AG04450 (cell line): ENCODE measurements at regions not wholly inside any gene's neighbourhood (a gene's known extent, or its start where the extent isn't known, plus 50 kb on each side); places are given as distances from the start of the nearest gene placed in this dataset.

Experiments used
- CTCF ChIA-PET: fragments of 300-600, 350-600 bp; formaldehyde crosslinking; extraction: SDS; loops from one replicate; lab custom pipeline; 2022; ENCODE audit warnings: antibody characterized with exemption, inconsistent platforms; lab: Charles Lee
- POLR2A ChIA-PET: fragments of 350-600 bp; formaldehyde crosslinking; extraction: SDS; loops from one replicate; lab custom pipeline; 2021; ENCODE audit warnings: antibody characterized with exemption, inconsistent platforms; lab: Yijun Ruan, JAX
- DNase-seq: peaks from one replicate; pipeline ENCODE4 v3.0.0-alpha.2; 2011; ENCODE audit warnings: low read depth, low spot score
- H3K27ac ChIP-seq: one replicate; pipeline ENCODE4 v1.5.1; 2012; ENCODE audit warnings: low read depth, low read length, control low read depth
- H3K27me3 ChIP-seq: one replicate; pipeline ENCODE4 v1.6.0; 2012; ENCODE audit warnings: low read length; ENCODE audit not compliant: control insufficient read depth, insufficient read depth
- H3K4me3 ChIP-seq: 2 replicates; pipeline ENCODE4 v1.5.1; 2011; ENCODE audit warnings: mild to moderate bottlenecking, low read depth, low read length, control low read depth
- H3K9me3 ChIP-seq: 2 replicates; pipeline ENCODE4 v1.5.1; 2012; ENCODE audit warnings: low read length; ENCODE audit not compliant: control insufficient read depth, insufficient read depth
- CTCF ChIP-seq: IDR thresholded peaks from 2 replicates; pipeline ENCODE4 v1.5.1; 2011; ENCODE audit warnings: low read depth, low read length, control low read depth, inconsistent platforms

- Histone ChIP-seq H3K27me3 (peaks cover 42% of the 10 kb centered on the region), H3K4me3 (no peak overlapping the region), H3K9me3 (no peaks in the 10 kb centered on the region), H3K27ac (no peak overlapping the region)
- TF ChIP-seq CTCF, result peak; percentile 31
- DNase-seq, result no peak
- ChIA-PET POLR2A (no interaction called here), CTCF (interaction anchor here (0.6 to 2.3 kb wide), 11 partner anchors 14 to 709 kb away, joined by 3 to 20 read pairs (median 5); no protein-coding TSS in a partner anchor)
Measured at GRCh38 chr11:11078344-11079086, 220.7 kb upstream of the ZBED5 start.

- Histone ChIP-seq H3K9me3 (no peaks in the 10 kb centered on the region), H3K27me3 (peaks cover 43% of the 10 kb centered on the region), H3K4me3 (no peak overlapping the region), H3K27ac (no peak overlapping the region)
- ChIA-PET CTCF (interaction anchor here (0.5 to 2.3 kb wide), 13 partner anchors 13 to 709 kb away, joined by 3 to 20 read pairs (median 5); no protein-coding TSS in a partner anchor), POLR2A (no interaction called here)
- TF ChIP-seq CTCF, result no peak
- DNase-seq, result no peak
Measured at GRCh38 chr11:11077898-11078297, 220.0 kb upstream of the ZBED5 start.

GRCh38 chr11:11076879-11077278, 219.0 kb upstream of the ZBED5 start:
- Histone ChIP-seq H3K27me3 (peaks cover 40% of the 10 kb centered on the region), H3K4me3 (no peak overlapping the region), H3K27ac (no peak overlapping the region), H3K9me3 (no peaks in the 10 kb centered on the region)
- no peak for DNase-seq
- ChIA-PET POLR2A (no interaction called here), CTCF (interaction anchor here (0.7 to 2.2 kb wide), 2 partner anchors 36 to 49 kb away, joined by 4 to 20 read pairs; no protein-coding TSS in a partner anchor)
- no peak for TF ChIP-seq CTCF

GRCh38 chr11:11076276-11076675, 218.4 kb upstream of the ZBED5 start:
- Histone ChIP-seq H3K27me3 (peaks cover 41% of the 10 kb centered on the region), H3K4me3 (no peak overlapping the region), H3K9me3 (no peaks in the 10 kb centered on the region), H3K27ac (no peak overlapping the region)
- CTCF ChIA-PET, result interaction anchor here (1.6 kb wide), 1 partner anchor 39 kb away, joined by 6 read pairs; no protein-coding TSS in a partner anchor
- TF ChIP-seq CTCF, result no peak
- POLR2A ChIA-PET, result no interaction called here
- no peak for DNase-seq

GRCh38 chr11:11075515-11076171, 217.8 kb upstream of the ZBED5 start:
- H3K4me3 ChIP-seq, result no peak overlapping the region
- peaks cover 38% of the 10 kb centered on the region for H3K27me3 ChIP-seq
- POLR2A ChIA-PET, result no interaction called here
- H3K9me3 ChIP-seq, result no peaks in the 10 kb centered on the region
- DNase-seq, result no peak
- TF ChIP-seq CTCF, result no peak
- CTCF ChIA-PET, result interaction anchor here (0.5 to 1.6 kb wide), 3 partner anchors 38 to 483 kb away, joined by 3 to 6 read pairs (median 3); no protein-coding TSS in a partner anchor
- no peak overlapping the region for H3K27ac ChIP-seq
